Activated CD4-positive, alpha-beta memory T cell treated with anti-CD3 and anti-CD28 coated beads for 36 hours (primary cell): ENCODE measurements at regions not wholly inside any gene's neighbourhood (a gene's known extent, or its start where the extent isn't known, plus 50 kb on each side); places are given as distances from the start of the nearest gene placed in this dataset.

ENCODE experiments used
- CTCF ChIA-PET: fragments of 350-600 bp; sonication (Branson Sonifier 250); formaldehyde crosslinking; loops from one replicate; lab custom pipeline; 2021; ENCODE audit warnings: antibody characterized with exemption, inconsistent platforms; lab: Charles Lee
- POLR2A ChIA-PET: fragments of 350-600 bp; sonication (Branson Sonifier 250); formaldehyde crosslinking; loops from one replicate; lab custom pipeline; 2021; ENCODE audit warnings: antibody characterized with exemption; lab: Charles Lee
- DNase-seq: peaks from one replicate; pipeline ENCODE4 v3.0.0-alpha.2; 2020
- H3K27ac Mint-ChIP-seq: one replicate; pipeline ENCODE4 v1.8.0; 2021; ENCODE audit warnings: mixed read lengths
- H3K27me3 Mint-ChIP-seq: one replicate; pipeline ENCODE4 v1.8.0; 2021; ENCODE audit warnings: mixed read lengths
- H3K36me3 Mint-ChIP-seq: one replicate; pipeline ENCODE4 v1.8.0; 2021; ENCODE audit warnings: mixed read lengths
- H3K4me1 Mint-ChIP-seq: one replicate; pipeline ENCODE4 v1.8.0; 2021; ENCODE audit warnings: low read depth, mixed read lengths
- H3K4me3 Mint-ChIP-seq: one replicate; pipeline ENCODE4 v1.8.0; 2021; ENCODE audit warnings: mild to moderate bottlenecking, mixed read lengths
- H3K9me3 Mint-ChIP-seq: one replicate; pipeline ENCODE4 v1.8.0; 2021; ENCODE audit warnings: mixed read lengths
- intact Hi-C: fragments of 100-400 bp; cut with micrococcal nuclease; formaldehyde crosslinking; loops from one replicate; pipeline ENCODE4 v1.15.1; 2023

GRCh38 chr15:96553006-96553405, 222.5 kb downstream of the NR2F2 start:
- H3K9me3 Mint-ChIP-seq, result peaks cover 6% of the 10 kb centered on the region
- intact Hi-C loops, result no loop called here
- H3K27me3 Mint-ChIP-seq, result no peaks in the 10 kb centered on the region
- no peaks in the 10 kb centered on the region for H3K36me3 Mint-ChIP-seq
- ChIA-PET POLR2A (no interaction called here), CTCF (no interaction called here)
- DNase-seq, result no peak
- H3K4me3 Mint-ChIP-seq, result no peak overlapping the region
- no peak overlapping the region for H3K27ac Mint-ChIP-seq
- H3K4me1 Mint-ChIP-seq, result no peaks in the 10 kb centered on the region

GRCh38 chr15:96553451-96553850, 223.0 kb downstream of the NR2F2 start:
- H3K27me3 Mint-ChIP-seq, result no peaks in the 10 kb centered on the region
- H3K4me3 Mint-ChIP-seq, result no peak overlapping the region
- POLR2A ChIA-PET, result no interaction called here

GRCh38 chr15:96553931-96554330, 223.4 kb downstream of the NR2F2 start:
- Mint-ChIP-seq H3K36me3 (no peaks in the 10 kb centered on the region), H3K27ac (no peak overlapping the region), H3K9me3 (peaks cover 6% of the 10 kb centered on the region), H3K4me1 (no peaks in the 10 kb centered on the region), H3K4me3 (no peak overlapping the region), H3K27me3 (no peaks in the 10 kb centered on the region)
- POLR2A ChIA-PET, result no interaction called here
- DNase-seq, result no peak
- intact Hi-C loops, result no loop called here
- CTCF ChIA-PET, result no interaction called here

More at GRCh38 chr15:96553451-96553850, 223.0 kb downstream of the NR2F2 start:
- intact Hi-C loops, result no loop called here
- Mint-ChIP-seq H3K27ac (no peak overlapping the region), H3K4me1 (no peaks in the 10 kb centered on the region), H3K36me3 (no peaks in the 10 kb centered on the region), H3K9me3 (peaks cover 6% of the 10 kb centered on the region)
- DNase-seq, result no peak
- CTCF ChIA-PET, result no interaction called here

GRCh38 chr15:96554541-96554940, 224.0 kb downstream of the NR2F2 start:
- H3K4me1 Mint-ChIP-seq, result no peaks in the 10 kb centered on the region
- no peak overlapping the region for H3K4me3 Mint-ChIP-seq
- no peaks in the 10 kb centered on the region for H3K27me3 Mint-ChIP-seq
- CTCF ChIA-PET, result no interaction called here
- H3K9me3 Mint-ChIP-seq, result peaks cover 6% of the 10 kb centered on the region
- no peak overlapping the region for H3K27ac Mint-ChIP-seq
- POLR2A ChIA-PET, result no interaction called here
- no peaks in the 10 kb centered on the region for H3K36me3 Mint-ChIP-seq
- intact Hi-C loops, result no loop called here
- DNase-seq, result no peak

- CTCF ChIA-PET, result no interaction called here
- peaks cover 2% of the 10 kb centered on the region for H3K27me3 Mint-ChIP-seq
Measured at GRCh38 chr15:96559087-96559486, 228.6 kb downstream of the NR2F2 start.

GRCh38 chr15:96559631-96560030, 229.1 kb downstream of the NR2F2 start:
- peaks cover 18% of the 10 kb centered on the region for H3K9me3 Mint-ChIP-seq
- H3K36me3 Mint-ChIP-seq, result no peaks in the 10 kb centered on the region
- ChIA-PET CTCF (no interaction called here), POLR2A (no interaction called here)
- no peak overlapping the region for H3K27ac Mint-ChIP-seq
- H3K27me3 Mint-ChIP-seq, result peaks cover 2% of the 10 kb centered on the region
- intact Hi-C loops, result no loop called here
- no peak overlapping the region for H3K4me3 Mint-ChIP-seq
- no peaks in the 10 kb centered on the region for H3K4me1 Mint-ChIP-seq
- no peak for DNase-seq

More at GRCh38 chr15:96559087-96559486, 228.6 kb downstream of the NR2F2 start:
- POLR2A ChIA-PET, result no interaction called here
- Mint-ChIP-seq H3K36me3 (no peaks in the 10 kb centered on the region), H3K9me3 (peaks cover 18% of the 10 kb centered on the region), H3K4me1 (no peaks in the 10 kb centered on the region), H3K4me3 (no peak overlapping the region), H3K27ac (no peak overlapping the region)
- DNase-seq, result no peak
- intact Hi-C loops, result no loop called here

- Mint-ChIP-seq H3K4me1 (no peaks in the 10 kb centered on the region), H3K27me3 (peaks cover 2% of the 10 kb centered on the region), H3K9me3 (peaks cover 18% of the 10 kb centered on the region), H3K27ac (no peak overlapping the region), H3K4me3 (no peak overlapping the region), H3K36me3 (no peaks in the 10 kb centered on the region)
- ChIA-PET CTCF (no interaction called here), POLR2A (no interaction called here)
- intact Hi-C loops, result no loop called here
- DNase-seq, result no peak
Measured at GRCh38 chr15:96560246-96560895, 229.9 kb downstream of the NR2F2 start.

GRCh38 chr15:96561593-96561992, 231.1 kb downstream of the NR2F2 start:
- CTCF ChIA-PET, result no interaction called here
- POLR2A ChIA-PET, result no interaction called here
- H3K27ac Mint-ChIP-seq, result no peak overlapping the region
- H3K4me3 Mint-ChIP-seq, result no peak overlapping the region
- H3K27me3 Mint-ChIP-seq, result peaks cover 2% of the 10 kb centered on the region
- peaks cover 13% of the 10 kb centered on the region for H3K9me3 Mint-ChIP-seq
- intact Hi-C loops, result no loop called here
- H3K4me1 Mint-ChIP-seq, result no peaks in the 10 kb centered on the region
- DNase-seq, result no peak
- no peaks in the 10 kb centered on the region for H3K36me3 Mint-ChIP-seq

- ChIA-PET CTCF (no interaction called here), POLR2A (no interaction called here)
- Mint-ChIP-seq H3K36me3 (no peaks in the 10 kb centered on the region), H3K27ac (no peak overlapping the region), H3K4me1 (no peaks in the 10 kb centered on the region), H3K27me3 (peaks cover 2% of the 10 kb centered on the region), H3K4me3 (no peak overlapping the region), H3K9me3 (peaks cover 13% of the 10 kb centered on the region)
- intact Hi-C loops, result no loop called here
- no peak for DNase-seq
Measured at GRCh38 chr15:96564546-96564945, 234.0 kb downstream of the NR2F2 start.

GRCh38 chr15:96565266-96565665, 234.8 kb downstream of the NR2F2 start:
- Mint-ChIP-seq H3K27ac (no peak overlapping the region), H3K4me1 (no peaks in the 10 kb centered on the region), H3K9me3 (peaks cover 9% of the 10 kb centered on the region), H3K4me3 (no peak overlapping the region), H3K27me3 (peaks cover 2% of the 10 kb centered on the region), H3K36me3 (no peaks in the 10 kb centered on the region)
- intact Hi-C loops, result no loop called here
- CTCF ChIA-PET, result no interaction called here
- DNase-seq, result no peak
- POLR2A ChIA-PET, result no interaction called here

- H3K4me1 Mint-ChIP-seq, result no peaks in the 10 kb centered on the region
- POLR2A ChIA-PET, result no interaction called here
- H3K9me3 Mint-ChIP-seq, result peaks cover 7% of the 10 kb centered on the region
- H3K27me3 Mint-ChIP-seq, result peaks cover 1% of the 10 kb centered on the region
- no peak overlapping the region for H3K27ac Mint-ChIP-seq
- intact Hi-C loops, result no loop called here
- no peaks in the 10 kb centered on the region for H3K36me3 Mint-ChIP-seq
- no peak for DNase-seq
- no peak overlapping the region for H3K4me3 Mint-ChIP-seq
- CTCF ChIA-PET, result no interaction called here
Measured at GRCh38 chr15:96574782-96575181, 244.3 kb downstream of the NR2F2 start.

GRCh38 chr15:96576596-96576995, 246.1 kb downstream of the NR2F2 start:
- no peaks in the 10 kb centered on the region for H3K4me1 Mint-ChIP-seq
- intact Hi-C loops, result no loop called here
- H3K27ac Mint-ChIP-seq, result no peak overlapping the region
- peaks cover 5% of the 10 kb centered on the region for H3K9me3 Mint-ChIP-seq
- CTCF ChIA-PET, result no interaction called here
- POLR2A ChIA-PET, result no interaction called here
- no peaks in the 10 kb centered on the region for H3K27me3 Mint-ChIP-seq
- no peak for DNase-seq
- H3K36me3 Mint-ChIP-seq, result no peaks in the 10 kb centered on the region
- no peak overlapping the region for H3K4me3 Mint-ChIP-seq

- intact Hi-C loops, result no loop called here
- Mint-ChIP-seq H3K27me3 (no peaks in the 10 kb centered on the region), H3K4me1 (no peaks in the 10 kb centered on the region), H3K36me3 (no peaks in the 10 kb centered on the region), H3K9me3 (no peaks in the 10 kb centered on the region), H3K27ac (no peak overlapping the region), H3K4me3 (no peak overlapping the region)
- CTCF ChIA-PET, result no interaction called here
- POLR2A ChIA-PET, result no interaction called here
- no peak for DNase-seq
Measured at GRCh38 chr15:96578393-96578792, 247.9 kb downstream of the NR2F2 start.
